ENCODE measurements at regions not wholly inside any gene's neighbourhood (a gene's known extent, or its start where the extent isn't known, plus 50 kb on each side); places are given as distances from the start of the nearest gene placed in this dataset.
A peak's percentile ranks its signal among the peaks of the same experiment; 100 is the strongest.

DNA sequence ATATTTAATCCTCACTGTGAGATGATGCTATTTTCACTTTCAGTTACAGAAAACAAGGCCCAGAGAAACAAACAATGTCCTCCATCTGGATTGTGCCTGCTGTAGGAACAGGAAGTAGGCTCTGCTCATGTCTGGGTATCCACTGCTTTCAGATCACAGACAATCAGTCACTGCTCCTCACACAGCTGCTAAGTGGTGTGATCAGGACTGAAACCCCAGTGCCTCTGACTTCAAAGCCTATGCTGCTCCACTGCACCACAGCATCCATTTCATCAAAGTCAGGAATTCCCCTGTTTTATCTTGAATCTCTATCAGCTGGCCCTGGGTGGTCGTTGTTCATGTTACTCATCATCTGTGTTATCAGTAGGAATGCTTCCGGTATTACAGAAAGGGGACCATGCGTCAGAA lies 303.8 kb upstream of the TRIB2 start:
- DNase-seq (ENCODE audit: low read depth in 2 of 2) = no peak

DNA sequence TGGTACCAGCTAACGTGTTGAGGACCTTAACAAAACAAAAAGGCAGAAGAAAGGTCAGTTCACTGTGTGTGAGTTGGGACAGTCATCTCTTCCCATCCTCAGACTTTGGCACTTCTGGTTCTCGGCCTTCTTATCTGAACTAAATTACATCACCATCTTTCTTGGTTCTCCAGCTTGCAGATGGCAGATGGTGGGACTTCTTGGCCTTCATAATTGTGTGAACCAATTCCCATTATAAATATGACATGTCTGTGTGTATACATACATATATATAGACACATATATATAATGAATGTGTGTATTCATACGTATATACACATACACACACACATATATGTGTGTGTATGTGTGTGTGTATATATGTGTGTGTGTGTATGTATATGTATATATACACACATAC lies 301.2 kb upstream of the TRIB2 start:
- no peak for DNase-seq (ENCODE audit: low read depth in 2 of 2)

DNA sequence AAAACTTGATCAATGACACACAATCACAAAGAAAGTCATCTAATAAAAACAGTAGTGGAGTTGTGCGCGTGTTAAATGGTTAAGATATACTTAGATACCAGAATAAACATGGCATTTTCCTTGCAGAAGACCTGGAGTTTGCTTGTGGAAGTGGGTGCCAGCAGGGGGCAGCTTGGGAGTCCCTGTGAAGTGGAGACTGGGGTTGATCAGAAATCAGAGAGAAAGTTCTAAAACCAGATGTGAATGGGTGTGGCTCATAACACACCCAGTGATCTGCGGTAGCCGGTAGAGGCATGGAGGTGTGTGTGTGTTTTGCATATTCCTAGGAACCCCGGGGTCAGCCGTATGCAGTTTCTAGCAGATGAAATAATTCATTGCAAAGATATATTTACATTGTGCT lies 300.1 kb upstream of the TRIB2 start:
- peak; percentile 21 for DNase-seq (ENCODE audit: low read depth in 2 of 2)

- DNase-seq (ENCODE audit: low read depth in 2 of 2) = no peak
These were observed 298.9 kb upstream of the TRIB2 start for GRCh38 chr2:12417786-12418185.

- no peak for DNase-seq (ENCODE audit: low read depth in 2 of 2)
These were observed 296.9 kb upstream of the TRIB2 start for GRCh38 chr2:12419803-12420202.

DNA sequence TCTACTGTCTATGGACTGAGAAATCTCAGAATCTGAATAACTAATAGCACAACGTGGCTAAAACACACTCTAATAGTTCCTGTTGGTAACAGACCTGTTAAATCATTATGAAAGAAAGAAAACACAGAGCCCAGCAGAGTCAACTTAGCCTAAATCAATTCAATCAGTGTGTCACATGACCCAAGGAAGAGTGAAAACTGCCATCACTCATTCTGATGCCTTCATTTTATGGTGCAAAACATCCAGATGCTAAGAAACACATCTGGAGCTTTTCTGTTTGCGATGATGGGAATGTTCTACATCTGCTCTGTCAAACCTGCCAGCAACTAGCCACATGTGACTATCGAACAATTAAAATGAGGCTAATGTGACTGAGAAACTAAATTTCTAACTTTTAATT lies 295.7 kb upstream of the TRIB2 start:
- DNase-seq (ENCODE audit: low read depth in 2 of 2) = no peak

GRCh38 chr2:12424219-12424618 lies 292.5 kb upstream of the TRIB2 start:
- no peak for DNase-seq (ENCODE audit: low read depth in 2 of 2)

GRCh38 chr2:12424809-12425208 lies 291.9 kb upstream of the TRIB2 start:
- no peak for DNase-seq (ENCODE audit: low read depth in 2 of 2)

GRCh38 chr2:12428324-12428723 lies 288.4 kb upstream of the TRIB2 start:
- no peak for DNase-seq (ENCODE audit: low read depth in 2 of 2)

DNA sequence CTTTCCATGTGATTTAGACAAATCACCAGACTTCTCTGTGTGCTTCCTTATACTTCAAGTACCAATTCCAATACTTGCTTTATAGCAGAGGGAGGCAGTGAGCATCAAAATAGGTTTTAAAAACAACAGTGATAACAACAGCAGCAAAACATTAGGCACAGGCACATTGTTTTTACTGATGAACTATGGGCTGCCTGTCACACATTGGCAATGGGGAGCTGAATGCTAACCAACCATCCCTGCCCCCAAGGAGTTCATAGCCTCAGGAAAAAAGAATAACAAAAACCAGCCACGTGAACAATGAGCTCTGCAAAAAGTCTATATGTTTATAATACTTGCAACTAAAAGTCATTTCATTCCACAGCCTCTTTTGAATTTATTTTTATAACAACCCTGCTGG lies 287.9 kb upstream of the TRIB2 start:
- DNase-seq (ENCODE audit: low read depth in 2 of 2) = no peak

- DNase-seq (ENCODE audit: low read depth in 2 of 2) = no peak
These were observed 286.8 kb upstream of the TRIB2 start for GRCh38 chr2:12429779-12430406.

GRCh38 chr2:12430407-12431133 lies 286.2 kb upstream of the TRIB2 start:
- DNase-seq (ENCODE audit: low read depth in 2 of 2) = no peak

- no peak for DNase-seq (ENCODE audit: low read depth in 2 of 2)
These were observed 283.6 kb upstream of the TRIB2 start for GRCh38 chr2:12432985-12433625.

DNA sequence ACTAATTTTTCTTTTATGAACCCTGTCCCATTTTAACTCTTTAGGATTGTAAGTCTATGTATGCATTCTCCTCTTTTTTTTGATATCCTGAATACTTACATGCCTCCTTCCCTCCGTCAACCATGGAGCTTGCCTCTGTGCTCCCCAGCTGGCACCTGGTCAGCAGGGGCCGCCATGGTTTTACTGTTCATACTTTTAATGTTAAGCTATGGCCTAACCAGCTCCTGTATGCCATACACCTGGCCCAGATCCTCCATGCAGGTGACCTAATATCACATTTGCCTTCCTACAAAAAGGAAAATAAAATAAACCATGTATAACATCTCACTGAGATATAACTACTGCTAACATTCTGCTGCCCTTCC lies 283.1 kb upstream of the TRIB2 start:
- no peak for DNase-seq (ENCODE audit: low read depth in 2 of 2)

DNA sequence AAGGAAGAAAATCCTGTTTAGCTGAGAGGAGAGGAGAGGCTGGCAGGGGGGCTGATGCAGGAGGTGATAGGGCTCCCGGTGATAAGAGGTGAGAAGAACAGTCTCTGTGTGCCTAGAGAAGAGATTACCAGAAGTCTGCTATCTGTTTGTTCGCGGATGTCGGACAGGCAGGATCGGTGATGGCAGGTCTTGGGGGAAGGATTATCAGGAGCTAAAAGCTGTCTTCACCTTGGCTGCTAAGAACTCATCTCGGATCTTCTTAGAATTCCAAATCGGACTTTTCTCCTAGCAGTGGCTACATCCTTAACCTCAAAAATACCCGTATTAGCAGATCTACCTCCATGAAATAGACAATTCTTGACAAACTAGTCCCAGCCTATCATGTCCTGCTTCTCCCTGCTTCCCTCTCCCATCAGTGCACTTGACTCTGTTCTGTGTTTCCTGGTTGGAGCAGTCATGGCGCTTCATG lies 282.1 kb upstream of the TRIB2 start:
- DNase-seq (ENCODE audit: low read depth in 2 of 2) = no peak

- DNase-seq (ENCODE audit: low read depth in 2 of 2) = no peak
These were observed 281.1 kb upstream of the TRIB2 start for GRCh38 chr2:12435430-12436222.

DNA sequence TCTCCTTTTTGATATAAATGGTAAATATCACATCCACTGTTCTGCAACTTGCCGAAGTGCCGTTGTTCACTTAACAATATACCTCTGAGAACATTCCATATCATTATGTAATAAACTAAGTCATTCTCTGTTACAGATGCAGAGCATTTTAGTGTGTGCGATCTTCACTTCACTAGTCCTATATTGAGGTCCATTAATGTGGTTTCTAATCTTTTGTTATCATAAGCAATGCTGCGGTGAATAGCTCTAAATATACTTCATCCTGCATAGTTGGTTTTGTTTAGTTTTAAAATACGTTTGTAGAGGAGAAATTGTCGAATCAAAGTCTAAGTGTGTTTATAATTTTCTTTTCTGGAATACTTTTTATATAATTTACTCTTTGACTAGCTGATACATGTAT lies 280.3 kb upstream of the TRIB2 start:
- DNase-seq (ENCODE audit: low read depth in 2 of 2) = no peak

DNA sequence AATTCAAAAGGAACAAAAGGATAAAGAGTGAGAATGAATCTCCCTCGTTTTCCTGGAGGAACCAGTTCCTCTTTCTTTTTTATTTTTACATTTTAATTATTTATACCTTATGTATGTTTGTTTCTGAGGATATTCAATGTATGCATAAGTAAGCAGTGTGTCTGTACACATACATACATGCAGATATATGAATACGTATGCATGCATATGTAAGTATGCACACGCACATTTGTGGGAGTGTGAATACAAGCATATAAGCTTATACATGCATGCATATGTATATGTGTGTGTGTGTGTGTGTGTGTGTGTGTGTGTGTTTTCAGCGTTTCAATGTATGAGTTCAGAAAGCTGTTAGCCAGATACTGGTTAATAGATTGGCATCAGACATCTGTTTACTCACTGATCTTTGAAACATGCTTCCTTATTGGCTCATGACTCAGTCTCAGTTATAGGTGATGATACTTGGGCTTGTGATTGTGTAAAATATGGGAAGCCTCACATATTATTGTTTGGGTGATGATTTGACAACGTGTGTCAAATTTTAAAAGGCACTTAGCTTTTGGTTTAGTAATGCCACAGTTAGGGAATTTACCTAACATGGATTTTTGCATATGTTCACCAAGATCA lies 279.7 kb upstream of the TRIB2 start:
- DNase-seq (ENCODE audit: low read depth in 2 of 2) = no peak

GRCh38 chr2:12440731-12441130 lies 276.0 kb upstream of the TRIB2 start:
- no peak for DNase-seq (ENCODE audit: low read depth in 2 of 2)

- no peak for DNase-seq (ENCODE audit: low read depth in 2 of 2)
These were observed 274.8 kb upstream of the TRIB2 start for GRCh38 chr2:12441750-12442475.

- DNase-seq (ENCODE audit: low read depth in 2 of 2) = no peak
These were observed 274.3 kb upstream of the TRIB2 start for GRCh38 chr2:12442476-12442847.
